Endothelial cell (in vitro differentiated cells): ENCODE measurements at regions not wholly inside any gene's neighbourhood (a gene's known extent, or its start where the extent isn't known, plus 50 kb on each side); places are given as distances from the start of the nearest gene placed in this dataset.

ENCODE experiments used
- DNase-seq: peaks from one replicate; pipeline ENCODE4 v3.0.0; 2021; ENCODE audit warnings: low spot score
- H3K27ac Mint-ChIP-seq: one replicate; pipeline ENCODE4 v1.8.0; 2021; ENCODE audit warnings: mixed read lengths, inconsistent platforms; ENCODE audit not compliant: unreplicated experiment
- H3K27me3 Mint-ChIP-seq: one replicate; pipeline ENCODE4 v1.8.0; 2021; ENCODE audit warnings: mild to moderate bottlenecking, moderate library complexity, mixed read lengths, inconsistent platforms; ENCODE audit not compliant: unreplicated experiment
- H3K36me3 Mint-ChIP-seq: one replicate; pipeline ENCODE4 v1.8.0; 2021; ENCODE audit warnings: mild to moderate bottlenecking, low read depth, mixed read lengths, inconsistent platforms; ENCODE audit not compliant: unreplicated experiment
- H3K4me1 Mint-ChIP-seq: one replicate; pipeline ENCODE4 v1.8.0; 2021; ENCODE audit warnings: mild to moderate bottlenecking, mixed read lengths, inconsistent platforms; ENCODE audit not compliant: unreplicated experiment
- H3K4me3 Mint-ChIP-seq: one replicate; pipeline ENCODE4 v1.8.0; 2021; ENCODE audit warnings: mild to moderate bottlenecking, mixed read lengths, inconsistent platforms; ENCODE audit not compliant: unreplicated experiment
- H3K9me3 Mint-ChIP-seq: one replicate; pipeline ENCODE4 v1.8.0; 2021; ENCODE audit warnings: mixed read lengths, inconsistent platforms; ENCODE audit not compliant: unreplicated experiment
- TF ChIP-seq, protein P1 (sequence below): fragments of 200-600 bp; sonication (generic); IDR thresholded peaks from one replicate; pipeline ENCODE4 v1.5.0; 2021; ENCODE audit warnings: antibody characterized with exemption; ENCODE audit not compliant: unreplicated experiment

DNA sequence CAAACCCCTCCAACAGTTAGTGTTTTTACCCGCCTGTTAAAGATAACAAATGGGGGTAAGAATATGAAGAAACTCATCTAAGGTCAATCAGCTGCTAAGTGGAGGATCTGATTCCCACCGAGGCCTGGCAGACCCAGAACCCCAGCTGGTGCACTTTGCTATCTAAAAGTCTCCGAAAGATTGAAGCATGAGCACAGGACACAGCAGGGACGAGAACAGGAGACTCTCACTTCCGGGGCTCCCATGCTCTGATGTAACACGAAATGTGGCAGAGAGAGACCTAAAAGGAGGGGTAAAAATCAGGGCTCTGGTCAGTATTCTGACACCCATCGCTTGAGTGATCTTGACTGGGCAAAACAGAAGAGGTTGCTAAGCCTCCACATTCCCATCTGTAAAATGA lies 119.7 kb downstream of the PDCL3 start:
- Mint-ChIP-seq H3K9me3 (no peaks in the 10 kb centered on the region), H3K4me3 (no peak overlapping the region), H3K36me3 (peaks cover 6% of the 10 kb centered on the region), H3K27ac (no peak overlapping the region), H3K4me1 (peaks cover 8% of the 10 kb centered on the region), H3K27me3 (peaks cover 7% of the 10 kb centered on the region)
- no peak for DNase-seq
- TF ChIP-seq, protein P1, sequence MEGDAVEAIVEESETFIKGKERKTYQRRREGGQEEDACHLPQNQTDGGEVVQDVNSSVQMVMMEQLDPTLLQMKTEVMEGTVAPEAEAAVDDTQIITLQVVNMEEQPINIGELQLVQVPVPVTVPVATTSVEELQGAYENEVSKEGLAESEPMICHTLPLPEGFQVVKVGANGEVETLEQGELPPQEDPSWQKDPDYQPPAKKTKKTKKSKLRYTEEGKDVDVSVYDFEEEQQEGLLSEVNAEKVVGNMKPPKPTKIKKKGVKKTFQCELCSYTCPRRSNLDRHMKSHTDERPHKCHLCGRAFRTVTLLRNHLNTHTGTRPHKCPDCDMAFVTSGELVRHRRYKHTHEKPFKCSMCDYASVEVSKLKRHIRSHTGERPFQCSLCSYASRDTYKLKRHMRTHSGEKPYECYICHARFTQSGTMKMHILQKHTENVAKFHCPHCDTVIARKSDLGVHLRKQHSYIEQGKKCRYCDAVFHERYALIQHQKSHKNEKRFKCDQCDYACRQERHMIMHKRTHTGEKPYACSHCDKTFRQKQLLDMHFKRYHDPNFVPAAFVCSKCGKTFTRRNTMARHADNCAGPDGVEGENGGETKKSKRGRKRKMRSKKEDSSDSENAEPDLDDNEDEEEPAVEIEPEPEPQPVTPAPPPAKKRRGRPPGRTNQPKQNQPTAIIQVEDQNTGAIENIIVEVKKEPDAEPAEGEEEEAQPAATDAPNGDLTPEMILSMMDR, result no peak

DNA sequence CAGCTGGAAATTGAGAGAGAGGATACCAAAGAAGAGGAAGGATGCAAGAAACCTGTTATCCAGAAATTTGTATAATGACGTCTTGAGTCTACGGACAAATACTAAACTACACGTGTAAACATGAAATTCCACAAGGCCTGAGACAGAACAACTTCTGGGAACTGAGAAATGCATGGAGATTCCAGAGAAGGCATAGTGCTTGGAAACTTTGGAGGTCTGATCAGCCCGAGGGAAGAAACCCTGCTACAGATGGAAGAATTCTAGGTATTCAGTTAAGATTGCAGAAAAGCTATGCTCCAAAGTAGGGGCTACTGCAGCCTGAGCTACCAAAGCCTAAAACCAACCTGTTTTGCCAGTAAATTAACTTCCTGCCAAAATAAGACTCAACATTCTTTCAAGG lies 120.4 kb downstream of the PDCL3 start:
- Mint-ChIP-seq H3K27ac (no peak overlapping the region), H3K27me3 (peaks cover 7% of the 10 kb centered on the region), H3K4me3 (no peak overlapping the region), H3K36me3 (peaks cover 7% of the 10 kb centered on the region), H3K9me3 (no peaks in the 10 kb centered on the region), H3K4me1 (peaks cover 8% of the 10 kb centered on the region)
- DNase-seq, result no peak
- TF ChIP-seq, protein P1, result no peak

DNA sequence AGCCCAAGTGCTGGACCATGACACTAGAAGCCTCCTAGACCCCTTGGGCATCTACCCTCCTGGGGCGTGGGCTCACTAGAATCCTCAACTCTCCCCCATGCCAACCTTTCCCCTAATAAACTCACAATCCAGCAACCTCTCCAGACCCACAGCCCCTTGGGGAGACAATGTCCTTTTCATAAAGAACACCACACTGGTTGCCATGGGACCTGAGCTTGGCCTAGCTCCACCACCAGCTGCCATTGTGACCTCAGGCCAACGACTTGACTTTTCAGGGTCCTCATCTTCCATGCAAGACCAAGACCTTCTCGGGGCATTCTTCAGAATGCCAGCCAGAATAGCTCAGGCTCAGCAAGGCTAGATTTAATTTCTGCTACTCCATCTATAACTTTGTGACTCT lies 128.1 kb upstream of the NPAS2 start:
- no peak overlapping the region for H3K27ac Mint-ChIP-seq
- DNase-seq, result no peak
- peaks cover 8% of the 10 kb centered on the region for H3K36me3 Mint-ChIP-seq
- TF ChIP-seq, protein P1, result no peak
- H3K9me3 Mint-ChIP-seq, result no peaks in the 10 kb centered on the region
- H3K4me1 Mint-ChIP-seq, result no peaks in the 10 kb centered on the region
- no peak overlapping the region for H3K4me3 Mint-ChIP-seq
- H3K27me3 Mint-ChIP-seq, result no peaks in the 10 kb centered on the region

DNA sequence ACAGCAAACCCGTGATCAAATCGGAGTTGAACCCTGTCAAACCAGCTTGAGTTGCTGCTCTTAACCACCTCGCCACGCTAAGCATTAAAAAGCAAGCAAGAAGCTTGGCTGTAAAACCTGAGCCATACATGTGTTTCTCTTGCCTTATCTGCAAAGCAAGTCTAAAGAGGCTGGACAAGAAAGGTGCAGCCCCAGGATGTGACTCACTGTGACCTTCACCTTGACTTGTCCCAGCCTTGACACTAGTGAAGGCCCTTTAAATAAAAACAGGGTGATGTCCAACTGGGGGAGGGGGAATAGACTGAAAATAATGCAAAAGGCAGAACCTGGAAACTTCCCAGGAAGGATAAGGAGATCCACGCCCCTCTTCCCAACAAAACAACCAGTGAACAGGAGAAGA lies 127.6 kb upstream of the NPAS2 start:
- Mint-ChIP-seq H3K4me1 (no peaks in the 10 kb centered on the region), H3K27me3 (no peaks in the 10 kb centered on the region)

DNA sequence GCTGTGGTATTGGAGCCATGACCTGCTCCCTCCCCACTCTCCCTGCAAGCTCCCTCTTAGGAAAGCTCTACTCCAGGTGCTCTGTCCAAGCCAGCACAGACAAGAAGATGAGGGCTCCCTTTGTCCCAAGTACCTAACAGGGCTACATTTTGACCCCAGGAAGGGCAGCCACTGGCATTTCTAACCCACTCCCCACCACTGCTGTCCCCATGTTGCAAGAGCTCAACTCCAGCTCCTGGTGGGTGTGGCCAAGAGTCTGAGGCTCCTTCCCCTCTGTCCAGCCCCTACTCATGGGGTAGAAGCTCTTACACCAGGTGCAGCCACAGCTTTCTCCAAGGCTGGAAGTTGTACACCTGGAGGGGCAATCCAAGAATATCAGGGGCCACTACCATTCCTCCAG lies 127.0 kb upstream of the NPAS2 start:
- no peak for DNase-seq
- H3K36me3 Mint-ChIP-seq, result peaks cover 6% of the 10 kb centered on the region
- H3K4me1 Mint-ChIP-seq, result no peaks in the 10 kb centered on the region
- H3K4me3 Mint-ChIP-seq, result no peak overlapping the region
- TF ChIP-seq, protein P1, result no peak
- no peak overlapping the region for H3K27ac Mint-ChIP-seq
- no peaks in the 10 kb centered on the region for H3K9me3 Mint-ChIP-seq
- no peaks in the 10 kb centered on the region for H3K27me3 Mint-ChIP-seq

More for the DNA sequence above, 127.6 kb upstream of the NPAS2 start:
- no peak for DNase-seq
- TF ChIP-seq, protein P1, result no peak
- Mint-ChIP-seq H3K27ac (no peak overlapping the region), H3K36me3 (peaks cover 9% of the 10 kb centered on the region), H3K4me3 (no peak overlapping the region), H3K9me3 (no peaks in the 10 kb centered on the region)
